ENCODE measurements at regions not wholly inside any gene's neighbourhood (a gene's known extent, or its start where the extent isn't known, plus 50 kb on each side); places are given as distances from the start of the nearest gene placed in this dataset.

- no peak for FAIRE-seq
- no peak for DNase-seq (ENCODE audit: insufficient read length, low spot score)
- TF ChIP-seq CTCF (IDR thresholded peaks at IDR 0.05; ENCODE audit: insufficient read depth, missing control alignments), result no peak
Measured at GRCh38 chr22:47561766-47562165, 799.3 kb downstream of the TBC1D22A start.

GRCh38 chr22:47561115-47561675 is 798.7 kb downstream of the TBC1D22A start:
- TF ChIP-seq CTCF (IDR thresholded peaks at IDR 0.05; ENCODE audit: insufficient read depth, missing control alignments), result no peak
- DNase-seq (ENCODE audit: insufficient read length, low spot score) (no peak), FAIRE-seq (no peak)

GRCh38 chr22:47558828-47559700 is 796.6 kb downstream of the TBC1D22A start:
- FAIRE-seq (no peak), DNase-seq (ENCODE audit: insufficient read length, low spot score) (no peak)
- no peak for TF ChIP-seq CTCF (IDR thresholded peaks at IDR 0.05; ENCODE audit: insufficient read depth, missing control alignments)

GRCh38 chr22:47556473-47556872 is 794.0 kb downstream of the TBC1D22A start:
- TF ChIP-seq CTCF (IDR thresholded peaks at IDR 0.05; ENCODE audit: insufficient read depth, missing control alignments), result no peak
- FAIRE-seq, result no peak
- no peak for DNase-seq (ENCODE audit: insufficient read length, low spot score)

- no peak for TF ChIP-seq CTCF (IDR thresholded peaks at IDR 0.05; ENCODE audit: insufficient read depth, missing control alignments)
- no peak for FAIRE-seq
- no peak for DNase-seq (ENCODE audit: insufficient read length, low spot score)
Measured at GRCh38 chr22:47553436-47553835, 791.0 kb downstream of the TBC1D22A start.

- no peak for DNase-seq (ENCODE audit: insufficient read length, low spot score)
- no peak for FAIRE-seq
- TF ChIP-seq CTCF (IDR thresholded peaks at IDR 0.05; ENCODE audit: insufficient read depth, missing control alignments), result no peak
Measured at GRCh38 chr22:47552541-47553205, 790.2 kb downstream of the TBC1D22A start.

Measured in D721Med (cell line).